ENCODE measurements at regions not wholly inside any gene's neighbourhood (a gene's known extent, or its start where the extent isn't known, plus 50 kb on each side); places are given as distances from the start of the nearest gene placed in this dataset.

- no peak for DNase-seq
These were observed 66.8 kb upstream of the NKX1-1 start for GRCh38 chr4:1472911-1473518.

GRCh38 chr4:1472148-1472797, 66.0 kb upstream of the NKX1-1 start:
- DNase-seq = no peak

GRCh38 chr4:1471443-1472147, 65.4 kb upstream of the NKX1-1 start:
- DNase-seq = no peak

- no peak for DNase-seq
These were observed 64.7 kb upstream of the NKX1-1 start for GRCh38 chr4:1470816-1471442.

GRCh38 chr4:1470393-1470670, 64.1 kb upstream of the NKX1-1 start:
- no peak for DNase-seq

- no peak for DNase-seq
These were observed 63.6 kb upstream of the NKX1-1 start for GRCh38 chr4:1469607-1470392.

- DNase-seq = no peak
These were observed 62.8 kb upstream of the NKX1-1 start for GRCh38 chr4:1469043-1469442.

- DNase-seq = no peak
These were observed 61.6 kb upstream of the NKX1-1 start for GRCh38 chr4:1467581-1468458.

- no peak for DNase-seq
These were observed 60.6 kb upstream of the NKX1-1 start for GRCh38 chr4:1466863-1467165.

GRCh38 chr4:1466034-1466862, 60.0 kb upstream of the NKX1-1 start:
- DNase-seq = no peak

- DNase-seq = no peak
These were observed 59.2 kb upstream of the NKX1-1 start for GRCh38 chr4:1465173-1466033.

- DNase-seq = no peak
These were observed 58.4 kb upstream of the NKX1-1 start for GRCh38 chr4:1464581-1465171.

GRCh38 chr4:1463927-1464540, 57.8 kb upstream of the NKX1-1 start:
- no peak for DNase-seq

GRCh38 chr4:1463088-1463926, 57.1 kb upstream of the NKX1-1 start:
- no peak for DNase-seq

GRCh38 chr4:1462768-1463075, 56.5 kb upstream of the NKX1-1 start:
- DNase-seq = no peak

GRCh38 chr4:1462009-1462767, 55.9 kb upstream of the NKX1-1 start:
- DNase-seq = no peak

- no peak for DNase-seq
These were observed 55.0 kb upstream of the NKX1-1 start for GRCh38 chr4:1460967-1461868.
